Lower leg skin (tissue), 3 donors: ENCODE measurements at regions not wholly inside any gene's neighbourhood (a gene's known extent, or its start where the extent isn't known, plus 50 kb on each side); places are given as distances from the start of the nearest gene placed in this dataset.

Source experiments
- POLR2A ChIP-seq, 2 donors: fragments of 450-650 bp; IDR thresholded peaks; one replicate each; pipeline ENCODE4 v1.6.1; 2016 to 2017; ENCODE audit warnings: antibody characterized with exemption in 2 of 2, mild to moderate bottlenecking in 1 of 2, moderate library complexity in 1 of 2
- TF ChIP-seq, protein P1 (sequence below), 3 donors: fragments of 450-650 bp; IDR thresholded peaks; one replicate each; pipeline ENCODE4 v1.5.1; 2016; ENCODE audit warnings: antibody characterized with exemption in 3 of 3, mild to moderate bottlenecking in 3 of 3, moderate library complexity in 2 of 3

DNA sequence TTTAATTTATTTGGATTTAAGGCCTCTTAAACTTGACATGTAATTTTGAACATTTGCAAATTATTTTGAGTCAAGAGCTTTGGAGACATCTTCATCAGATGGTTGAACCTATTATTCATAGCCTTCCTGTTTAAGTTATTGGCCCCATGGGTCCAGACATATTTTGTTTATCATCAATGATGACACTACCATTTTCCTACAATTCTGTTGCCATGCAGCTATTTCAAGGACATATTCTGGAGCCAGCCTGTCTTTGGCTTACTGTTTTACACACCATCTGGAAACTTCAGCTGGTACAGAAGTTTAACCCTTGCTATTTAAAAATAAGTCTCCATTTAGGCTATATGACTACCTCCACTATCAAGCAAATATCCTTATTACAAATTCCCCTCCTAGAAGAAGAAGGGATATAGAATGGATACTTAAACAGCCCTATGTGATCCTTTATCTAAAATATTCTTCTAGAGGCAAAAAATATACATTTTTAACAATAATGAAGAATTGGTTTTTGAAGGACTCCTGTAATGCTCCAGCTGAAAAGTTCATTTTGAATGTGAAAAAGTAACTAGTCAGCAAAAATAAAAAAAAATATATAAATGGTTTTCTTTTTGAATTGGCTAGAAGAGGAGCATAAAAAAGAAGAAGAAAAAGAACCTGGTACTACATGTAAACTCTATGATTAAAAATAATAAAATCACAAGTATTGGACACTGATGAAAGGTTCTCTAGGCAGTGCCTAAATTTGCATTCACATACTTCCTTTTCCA lies 544.0 kb upstream of the HS3ST5 start:
- TF ChIP-seq, protein P1, sequence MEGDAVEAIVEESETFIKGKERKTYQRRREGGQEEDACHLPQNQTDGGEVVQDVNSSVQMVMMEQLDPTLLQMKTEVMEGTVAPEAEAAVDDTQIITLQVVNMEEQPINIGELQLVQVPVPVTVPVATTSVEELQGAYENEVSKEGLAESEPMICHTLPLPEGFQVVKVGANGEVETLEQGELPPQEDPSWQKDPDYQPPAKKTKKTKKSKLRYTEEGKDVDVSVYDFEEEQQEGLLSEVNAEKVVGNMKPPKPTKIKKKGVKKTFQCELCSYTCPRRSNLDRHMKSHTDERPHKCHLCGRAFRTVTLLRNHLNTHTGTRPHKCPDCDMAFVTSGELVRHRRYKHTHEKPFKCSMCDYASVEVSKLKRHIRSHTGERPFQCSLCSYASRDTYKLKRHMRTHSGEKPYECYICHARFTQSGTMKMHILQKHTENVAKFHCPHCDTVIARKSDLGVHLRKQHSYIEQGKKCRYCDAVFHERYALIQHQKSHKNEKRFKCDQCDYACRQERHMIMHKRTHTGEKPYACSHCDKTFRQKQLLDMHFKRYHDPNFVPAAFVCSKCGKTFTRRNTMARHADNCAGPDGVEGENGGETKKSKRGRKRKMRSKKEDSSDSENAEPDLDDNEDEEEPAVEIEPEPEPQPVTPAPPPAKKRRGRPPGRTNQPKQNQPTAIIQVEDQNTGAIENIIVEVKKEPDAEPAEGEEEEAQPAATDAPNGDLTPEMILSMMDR (IDR thresholded peaks at IDR 0.05): no peak
- TF ChIP-seq POLR2A (IDR thresholded peaks at IDR 0.05): no peak
